HCT116 (cell line): ENCODE measurements at regions not wholly inside any gene's neighbourhood (a gene's known extent, or its start where the extent isn't known, plus 50 kb on each side); places are given as distances from the start of the nearest gene placed in this dataset.

Experiments
- ATAC-seq: fragments of 200-7000 bp; cut with Tn5 transposase; 2 replicates; pipeline ENCODE4 v1.9.1; 2020; ENCODE audit warnings: mild to moderate bottlenecking, moderate library complexity
- BruUV-seq: library from RNA; stranded (reverse); fragments of 400-500 nt; replicated peaks from 2 replicates; lab custom pipeline; 2021; lab: Mats Ljungman, UMichigan
- CTCF ChIA-PET: fragments of 300-600 bp; sonication (Branson Sonifier 250); formaldehyde crosslinking; loops from one replicate; lab custom pipeline; 2021; ENCODE audit warnings: antibody characterized with exemption; lab: Charles Lee
- POLR2A ChIA-PET: fragments of 300-600, 350-600 bp; sonication (Branson Sonifier 250); formaldehyde crosslinking; loops from one replicate; lab custom pipeline; 2021; ENCODE audit warnings: antibody characterized with exemption; lab: Charles Lee
- RAD21 ChIA-PET, 2 experiments: fragments of 300-600 bp; sonication (Branson Sonifier 250); formaldehyde crosslinking; loops; one replicate each; lab custom pipeline; 2023; ENCODE audit warnings: low total read pairs in 2 of 2; ENCODE audit not compliant: uncharacterized antibody in 2 of 2, unreplicated experiment in 2 of 2, low non-redundant PET in 1 of 2; lab: Charles Lee
- DNase-seq: peaks from one replicate; pipeline ENCODE4 v3.0.0-alpha.2; 2010; ENCODE audit warnings: low read depth, low spot score
- H2AFZ ChIP-seq: fragments of 200-600 bp; shearing (Covaris generic), sonication (generic); 2 replicates; pipeline ENCODE4 v1.6.1; 2017; ENCODE audit warnings: low read depth, mixed run types, mixed read lengths, antibody characterized with exemption, low read length; ENCODE audit not compliant: poor library complexity, severe bottlenecking
- H3K27ac ChIP-seq: 2 replicates; pipeline ENCODE4 v1.5.1; 2012; ENCODE audit warnings: low read depth, low read length
- H3K27me3 ChIP-seq: fragments of 200-600 bp; sonication (generic); 2 replicates; pipeline ENCODE4 v1.6.1; 2016; ENCODE audit warnings: mixed run types, low read length, mixed read lengths; ENCODE audit not compliant: insufficient read depth
- H3K36me3 ChIP-seq, 2 experiments: fragments of 200-500 bp in 1 of 2; fragments of 200-600 bp in 1 of 2; sonication (Bioruptor generic) in 1 of 2; sonication (generic) in 1 of 2; 2 replicates each; pipeline versions ENCODE4 v1.5.1 to v1.6.1; 2014 to 2016; ENCODE audit warnings: low read length in 2 of 2, inconsistent platforms in 1 of 2, mixed read lengths in 1 of 2, mixed run types in 1 of 2; ENCODE audit not compliant: insufficient read depth in 2 of 2, control insufficient read depth in 1 of 2
- H3K4me1 ChIP-seq, 2 experiments: fragments of 200-600 bp in 1 of 2; sonication (generic) in 1 of 2; 2 replicates each; pipeline versions ENCODE4 v1.5.1 to v1.6.1; 2012 to 2017; ENCODE audit warnings: low read length in 2 of 2, inconsistent platforms in 1 of 2, mild to moderate bottlenecking in 1 of 2, mixed read lengths in 1 of 2, mixed run types in 1 of 2, moderate library complexity in 1 of 2; ENCODE audit not compliant: insufficient read depth in 2 of 2, control insufficient read depth in 1 of 2
- H3K4me2 ChIP-seq: fragments of 200-600 bp; sonication (generic); 2 replicates; pipeline ENCODE4 v1.6.1; 2017; ENCODE audit warnings: mixed run types, low read length, mixed read lengths
- H3K4me3 ChIP-seq, 2 experiments: fragments of 200-600 bp in 1 of 2; sonication (generic) in 1 of 2; replicated peaks in 1 of 2; 2 replicates each; pipeline ENCODE4 v1.5.1; 2011 to 2016; ENCODE audit warnings: low read length in 2 of 2, control low read depth in 1 of 2, low read depth in 1 of 2, mild to moderate bottlenecking in 1 of 2, mixed read lengths in 1 of 2, mixed run types in 1 of 2
- H3K79me2 ChIP-seq: fragments of 200-600 bp; sonication (generic); 2 replicates; pipeline ENCODE4 v1.6.1; 2017; ENCODE audit warnings: mild to moderate bottlenecking, mixed run types, low read length, moderate library complexity, mixed read lengths; ENCODE audit not compliant: insufficient read depth
- H3K9ac ChIP-seq: fragments of 200-600 bp; sonication (generic); 2 replicates; pipeline ENCODE4 v1.6.1; 2016; ENCODE audit warnings: low read length, mixed read lengths
- H3K9me2 ChIP-seq: fragments of 200-600 bp; sonication (generic), shearing (Covaris generic); 2 replicates; pipeline ENCODE4 v1.6.1; 2017; ENCODE audit warnings: mixed run types, mild to moderate bottlenecking, moderate library complexity; ENCODE audit not compliant: insufficient read depth
- H3K9me3 ChIP-seq, 2 experiments: fragments of 200-500 bp in 1 of 2; fragments of 200-600 bp in 1 of 2; sonication (Bioruptor generic) in 1 of 2; sonication (generic) in 1 of 2; 2 replicates each; pipeline ENCODE4 v1.6.1; 2014 to 2017; ENCODE audit warnings: low read length in 2 of 2, mixed read lengths in 2 of 2, inconsistent platforms in 1 of 2, low read depth in 1 of 2, mild to moderate bottlenecking in 1 of 2, mixed run types in 1 of 2, moderate library complexity in 1 of 2; ENCODE audit not compliant: control insufficient read depth in 1 of 2, insufficient read depth in 1 of 2
- H4K20me1 ChIP-seq: fragments of 200-600 bp; sonication (generic), shearing (Covaris generic); 2 replicates; pipeline ENCODE4 v1.6.1; 2017; ENCODE audit warnings: mixed run types, mild to moderate bottlenecking, moderate library complexity; ENCODE audit not compliant: insufficient read depth
- CBX3 ChIP-seq: IDR thresholded peaks from 2 replicates; pipeline ENCODE4 v1.6.1; 2012; ENCODE audit warnings: low read depth
- CEBPB ChIP-seq: IDR thresholded peaks from 2 replicates; pipeline ENCODE4 v1.6.1; 2012; ENCODE audit warnings: low read depth
- EZH2 ChIP-seq: fragments of 200-600 bp; sonication (generic); IDR thresholded peaks from 2 replicates; pipeline ENCODE4 v1.6.1; 2017; ENCODE audit warnings: antibody characterized with exemption, mixed run types
- EZH2phosphoT487 ChIP-seq: fragments of 200-600 bp; IDR thresholded peaks from 2 replicates; pipeline ENCODE4 v1.6.1; 2018; ENCODE audit warnings: antibody characterized with exemption, borderline replicate concordance
- FOSL1 ChIP-seq: IDR thresholded peaks from 2 replicates; pipeline ENCODE4 v1.6.1; 2012; ENCODE audit warnings: low read depth
- JUND ChIP-seq: IDR thresholded peaks from 2 replicates; pipeline ENCODE4 v1.6.1; 2012
- MAX ChIP-seq: IDR thresholded peaks from 2 replicates; pipeline ENCODE4 v1.6.1; 2012
- RAD21 ChIP-seq: IDR thresholded peaks from 2 replicates; pipeline ENCODE4 v1.6.1; 2012; ENCODE audit warnings: low read depth, mild to moderate bottlenecking
- SIN3A ChIP-seq: IDR thresholded peaks from 2 replicates; pipeline ENCODE4 v1.6.1; 2012; ENCODE audit warnings: low read depth
- SP1 ChIP-seq: IDR thresholded peaks from 2 replicates; pipeline ENCODE4 v1.6.1; 2012; ENCODE audit warnings: low read depth
- SRF ChIP-seq: IDR thresholded peaks from 2 replicates; pipeline ENCODE4 v1.6.1; 2012; ENCODE audit warnings: low read depth
- TCF7L2 ChIP-seq: IDR thresholded peaks from 2 replicates; pipeline ENCODE4 v1.7.0; 2011; ENCODE audit warnings: borderline replicate concordance, inconsistent platforms; ENCODE audit not compliant: insufficient read depth, insufficient read length; ENCODE audit errors: extremely low read depth
- intact Hi-C: fragments of 100-400 bp; cut with micrococcal nuclease; formaldehyde crosslinking; loops from 2 replicates; pipeline ENCODE4 v1.10.0; 2022
- TF ChIP-seq, protein P1 (sequence below), 3 experiments: fragments of 200-600 bp in 1 of 3; sonication (generic) in 1 of 3; IDR thresholded peaks in 2 of 3; conservative IDR thresholded peaks in 1 of 3; 2 replicates each; pipeline ENCODE4 v1.5.1; 2012 to 2017; ENCODE audit warnings: low read depth in 2 of 3, low read length in 2 of 3, antibody characterized with exemption in 1 of 3, borderline replicate concordance in 1 of 3, control low read depth in 1 of 3, mild to moderate bottlenecking in 1 of 3, mixed read lengths in 1 of 3, mixed run types in 1 of 3, moderate library complexity in 1 of 3; ENCODE audit not compliant: insufficient read depth in 1 of 3
- TF ChIP-seq, protein P2 (sequence below): IDR thresholded peaks from 2 replicates; pipeline ENCODE4 v1.6.1; 2012; ENCODE audit warnings: low read depth

DNA sequence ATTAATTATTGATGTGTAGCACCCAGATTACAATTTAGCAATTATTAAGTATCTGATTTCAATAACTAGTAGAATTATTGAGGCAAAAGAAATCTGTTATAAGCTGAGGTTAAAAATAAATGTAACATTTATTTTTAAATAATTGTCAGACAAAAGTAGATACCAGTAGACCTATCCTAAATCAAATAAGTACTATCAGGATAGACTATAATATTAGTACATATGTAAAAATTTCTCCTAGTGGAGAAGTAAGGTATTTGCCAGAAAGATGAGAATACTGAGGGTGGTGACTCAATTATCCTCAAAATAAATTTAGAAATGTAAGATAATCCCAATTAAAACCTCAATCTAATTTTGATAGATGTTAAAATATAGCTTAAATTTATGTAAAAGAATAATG lies 377.8 kb upstream of the CHRM3 start:
- intact Hi-C loops: no loop called here
- Histone ChIP-seq H3K36me3 (no peaks in the 10 kb centered on the region), H3K4me1 (no peaks in the 10 kb centered on the region), H3K79me2 (no peaks in the 10 kb centered on the region), H3K9ac (no peak overlapping the region), H3K9me2 (no peaks in the 10 kb centered on the region), H4K20me1 (no peaks in the 10 kb centered on the region), H3K4me3 (no peak overlapping the region)
- POLR2A ChIA-PET: no interaction called here
- TF ChIP-seq TCF7L2: no peak
- TF ChIP-seq SIN3A: no peak
- TF ChIP-seq RAD21: no peak
- TF ChIP-seq, protein P1, sequence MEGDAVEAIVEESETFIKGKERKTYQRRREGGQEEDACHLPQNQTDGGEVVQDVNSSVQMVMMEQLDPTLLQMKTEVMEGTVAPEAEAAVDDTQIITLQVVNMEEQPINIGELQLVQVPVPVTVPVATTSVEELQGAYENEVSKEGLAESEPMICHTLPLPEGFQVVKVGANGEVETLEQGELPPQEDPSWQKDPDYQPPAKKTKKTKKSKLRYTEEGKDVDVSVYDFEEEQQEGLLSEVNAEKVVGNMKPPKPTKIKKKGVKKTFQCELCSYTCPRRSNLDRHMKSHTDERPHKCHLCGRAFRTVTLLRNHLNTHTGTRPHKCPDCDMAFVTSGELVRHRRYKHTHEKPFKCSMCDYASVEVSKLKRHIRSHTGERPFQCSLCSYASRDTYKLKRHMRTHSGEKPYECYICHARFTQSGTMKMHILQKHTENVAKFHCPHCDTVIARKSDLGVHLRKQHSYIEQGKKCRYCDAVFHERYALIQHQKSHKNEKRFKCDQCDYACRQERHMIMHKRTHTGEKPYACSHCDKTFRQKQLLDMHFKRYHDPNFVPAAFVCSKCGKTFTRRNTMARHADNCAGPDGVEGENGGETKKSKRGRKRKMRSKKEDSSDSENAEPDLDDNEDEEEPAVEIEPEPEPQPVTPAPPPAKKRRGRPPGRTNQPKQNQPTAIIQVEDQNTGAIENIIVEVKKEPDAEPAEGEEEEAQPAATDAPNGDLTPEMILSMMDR (IDR thresholded peaks at IDR 0.05 in 2 of 3, conservative IDR thresholded peaks at IDR 0.05 in 1 of 3; ENCODE audit: borderline replicate concordance in 1 of 3, insufficient read depth in 1 of 3, low read depth in 2 of 3, low read length in 2 of 3): no peak
- no peak for TF ChIP-seq CBX3
- no peak for TF ChIP-seq MAX
- TF ChIP-seq FOSL1: no peak
- no peak for TF ChIP-seq CEBPB
- TF ChIP-seq, protein P2, sequence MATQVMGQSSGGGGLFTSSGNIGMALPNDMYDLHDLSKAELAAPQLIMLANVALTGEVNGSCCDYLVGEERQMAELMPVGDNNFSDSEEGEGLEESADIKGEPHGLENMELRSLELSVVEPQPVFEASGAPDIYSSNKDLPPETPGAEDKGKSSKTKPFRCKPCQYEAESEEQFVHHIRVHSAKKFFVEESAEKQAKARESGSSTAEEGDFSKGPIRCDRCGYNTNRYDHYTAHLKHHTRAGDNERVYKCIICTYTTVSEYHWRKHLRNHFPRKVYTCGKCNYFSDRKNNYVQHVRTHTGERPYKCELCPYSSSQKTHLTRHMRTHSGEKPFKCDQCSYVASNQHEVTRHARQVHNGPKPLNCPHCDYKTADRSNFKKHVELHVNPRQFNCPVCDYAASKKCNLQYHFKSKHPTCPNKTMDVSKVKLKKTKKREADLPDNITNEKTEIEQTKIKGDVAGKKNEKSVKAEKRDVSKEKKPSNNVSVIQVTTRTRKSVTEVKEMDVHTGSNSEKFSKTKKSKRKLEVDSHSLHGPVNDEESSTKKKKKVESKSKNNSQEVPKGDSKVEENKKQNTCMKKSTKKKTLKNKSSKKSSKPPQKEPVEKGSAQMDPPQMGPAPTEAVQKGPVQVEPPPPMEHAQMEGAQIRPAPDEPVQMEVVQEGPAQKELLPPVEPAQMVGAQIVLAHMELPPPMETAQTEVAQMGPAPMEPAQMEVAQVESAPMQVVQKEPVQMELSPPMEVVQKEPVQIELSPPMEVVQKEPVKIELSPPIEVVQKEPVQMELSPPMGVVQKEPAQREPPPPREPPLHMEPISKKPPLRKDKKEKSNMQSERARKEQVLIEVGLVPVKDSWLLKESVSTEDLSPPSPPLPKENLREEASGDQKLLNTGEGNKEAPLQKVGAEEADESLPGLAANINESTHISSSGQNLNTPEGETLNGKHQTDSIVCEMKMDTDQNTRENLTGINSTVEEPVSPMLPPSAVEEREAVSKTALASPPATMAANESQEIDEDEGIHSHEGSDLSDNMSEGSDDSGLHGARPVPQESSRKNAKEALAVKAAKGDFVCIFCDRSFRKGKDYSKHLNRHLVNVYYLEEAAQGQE: no peak
- no peak for TF ChIP-seq EZH2
- no peak for TF ChIP-seq SP1
- TF ChIP-seq SRF: no peak
- TF ChIP-seq JUND: no peak
- no peak for TF ChIP-seq EZH2phosphoT487
- TF ChIP-seq, all 23 proteins: peak for 0
- Histone ChIP-seq H3K27me3 (no peaks in the 10 kb centered on the region), H2AFZ (no peak overlapping the region), H3K9me3 (peaks cover 0 to 19% of the 10 kb centered on the region in 2 experiments; a peak in 3 of 4 replicates), H3K27ac (no peak overlapping the region), H3K4me2 (no peak overlapping the region)
- ATAC-seq: no peak
- DNase-seq: no peak
- ChIA-PET CTCF (no interaction called here), RAD21 (no interaction called here)
- BruUV-seq: no TSS peak
